OCI-LY7 (cell line): ENCODE measurements at regions not wholly inside any gene's neighbourhood (a gene's known extent, or its start where the extent isn't known, plus 50 kb on each side); places are given as distances from the start of the nearest gene placed in this dataset.

ENCODE experiments used
- BruUV-seq: library from RNA; stranded (reverse); fragments of 400-500 nt; replicated peaks from 2 replicates; lab custom pipeline; 2021; lab: Mats Ljungman, UMichigan
- CTCF ChIA-PET: fragments of 300-600 bp; sonication (Branson Sonifier 250); formaldehyde crosslinking; loops from one replicate; lab custom pipeline; 2022; ENCODE audit warnings: antibody characterized with exemption; ENCODE audit not compliant: unreplicated experiment; lab: Charles Lee
- POLR2A ChIA-PET: fragments of 300-600 bp; sonication (Branson Sonifier 250); formaldehyde crosslinking; loops from one replicate; lab custom pipeline; 2022; ENCODE audit warnings: antibody characterized with exemption; lab: Charles Lee
- DNase-seq: peaks from one replicate; pipeline ENCODE4 v3.0.0-alpha.2; 2015; ENCODE audit warnings: low spot score
- H2AFZ ChIP-seq: fragments of 200-600 bp; sonication (generic), shearing (Covaris generic); 2 replicates; pipeline ENCODE4 v1.6.1; 2014; ENCODE audit warnings: mild to moderate bottlenecking, antibody characterized with exemption, low read length, moderate library complexity
- H3K27ac ChIP-seq: fragments of 200-600 bp; sonication (generic); 2 replicates; pipeline ENCODE4 v1.5.1; 2014; ENCODE audit warnings: mixed run types, low read depth, mild to moderate bottlenecking, moderate library complexity, low read length, inconsistent platforms; ENCODE audit not compliant: poor library complexity, severe bottlenecking
- H3K36me3 ChIP-seq: fragments of 200-600 bp; sonication (generic); 2 replicates; pipeline ENCODE4 v1.6.1; 2014; ENCODE audit warnings: mild to moderate bottlenecking, antibody characterized with exemption, low read length, moderate library complexity, mixed read lengths; ENCODE audit not compliant: insufficient read depth
- H3K4me1 ChIP-seq: fragments of 200-600 bp; sonication (generic); 2 replicates; pipeline ENCODE4 v1.5.1; 2014; ENCODE audit warnings: mild to moderate bottlenecking, low read length; ENCODE audit not compliant: insufficient read depth, poor library complexity, severe bottlenecking
- H3K4me2 ChIP-seq: fragments of 200-600 bp; sonication (generic); 2 replicates; pipeline ENCODE4 v1.6.1; 2014; ENCODE audit warnings: mild to moderate bottlenecking, low read length
- H3K4me3 ChIP-seq: fragments of 200-600 bp; sonication (generic); 2 replicates; pipeline ENCODE4 v1.5.1; 2014; ENCODE audit warnings: mild to moderate bottlenecking, low read depth, low read length; ENCODE audit not compliant: poor library complexity, severe bottlenecking
- H3K79me2 ChIP-seq: fragments of 200-600 bp; sonication (generic); 2 replicates; pipeline ENCODE4 v1.6.1; 2016; ENCODE audit warnings: low read depth, mild to moderate bottlenecking, low read length, moderate library complexity, mixed read lengths; ENCODE audit not compliant: insufficient read depth
- H3K9me2 ChIP-seq: fragments of 200-600 bp; sonication (generic); 2 replicates; pipeline ENCODE4 v1.6.1; 2016; ENCODE audit warnings: mild to moderate bottlenecking, low read length, mixed read lengths; ENCODE audit not compliant: insufficient read depth
- H3K9me3 ChIP-seq: fragments of 200-600 bp; sonication (generic); 2 replicates; pipeline ENCODE4 v1.6.1; 2014; ENCODE audit warnings: mild to moderate bottlenecking, mixed run types, low read length, mixed read lengths
- H4K20me1 ChIP-seq: fragments of 200-600 bp; sonication (generic); 2 replicates; pipeline ENCODE4 v1.6.1; 2014; ENCODE audit warnings: mild to moderate bottlenecking, antibody characterized with exemption, low read length, moderate library complexity, mixed read lengths; ENCODE audit not compliant: insufficient read depth
- EZH2phosphoT487 ChIP-seq: fragments of 200-600 bp; sonication (generic); IDR thresholded peaks from 2 replicates; pipeline ENCODE4 v1.6.1; 2018; ENCODE audit warnings: low read depth, borderline replicate concordance, mild to moderate bottlenecking, mixed run types, antibody characterized with exemption, low read length, moderate library complexity, mixed read lengths
- intact Hi-C: fragments of 100-400 bp; cut with micrococcal nuclease; formaldehyde crosslinking; loops from one replicate; pipeline ENCODE4 v1.10.0; 2022; ENCODE audit not compliant: unreplicated experiment
- TF ChIP-seq, protein P1 (sequence below): fragments of 200-600 bp; sonication (generic); conservative IDR thresholded peaks from 2 replicates; pipeline ENCODE4 v1.5.1; 2014; ENCODE audit warnings: mild to moderate bottlenecking, antibody characterized with exemption, low read length, moderate library complexity, mixed read lengths

DNA sequence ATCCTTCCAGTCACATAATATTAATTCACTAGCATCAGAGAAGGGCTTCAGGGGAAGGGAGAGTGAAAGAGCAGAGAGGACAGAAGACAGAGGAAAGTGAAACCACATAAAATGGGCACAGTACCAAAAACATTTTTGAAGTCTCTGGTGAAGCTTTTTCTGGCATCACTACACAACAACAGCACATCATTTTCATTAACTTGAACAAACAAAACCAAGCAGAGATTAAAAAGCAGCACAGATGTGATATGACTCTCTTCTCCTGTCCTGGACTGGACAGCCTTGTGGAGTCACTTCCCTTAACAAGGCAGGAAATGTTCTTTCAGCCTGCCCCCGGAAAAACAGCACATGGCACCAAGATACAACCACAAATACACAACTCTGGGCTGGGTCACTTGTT, 112.0 kb downstream of the TSPAN8 start:
- no peak for DNase-seq
- BruUV-seq, result no TSS peak
- ChIA-PET POLR2A (no interaction called here), CTCF (no interaction called here)
- Histone ChIP-seq H3K9me3 (no peaks in the 10 kb centered on the region), H3K27ac (no peak overlapping the region), H3K4me1 (no peaks in the 10 kb centered on the region), H2AFZ (no peak overlapping the region), H3K36me3 (no peaks in the 10 kb centered on the region), H3K4me3 (no peak overlapping the region), H3K9me2 (no peaks in the 10 kb centered on the region), H3K79me2 (no peaks in the 10 kb centered on the region), H4K20me1 (no peaks in the 10 kb centered on the region), H3K4me2 (no peak overlapping the region)
- TF ChIP-seq EZH2phosphoT487, result no peak
- TF ChIP-seq, protein P1, sequence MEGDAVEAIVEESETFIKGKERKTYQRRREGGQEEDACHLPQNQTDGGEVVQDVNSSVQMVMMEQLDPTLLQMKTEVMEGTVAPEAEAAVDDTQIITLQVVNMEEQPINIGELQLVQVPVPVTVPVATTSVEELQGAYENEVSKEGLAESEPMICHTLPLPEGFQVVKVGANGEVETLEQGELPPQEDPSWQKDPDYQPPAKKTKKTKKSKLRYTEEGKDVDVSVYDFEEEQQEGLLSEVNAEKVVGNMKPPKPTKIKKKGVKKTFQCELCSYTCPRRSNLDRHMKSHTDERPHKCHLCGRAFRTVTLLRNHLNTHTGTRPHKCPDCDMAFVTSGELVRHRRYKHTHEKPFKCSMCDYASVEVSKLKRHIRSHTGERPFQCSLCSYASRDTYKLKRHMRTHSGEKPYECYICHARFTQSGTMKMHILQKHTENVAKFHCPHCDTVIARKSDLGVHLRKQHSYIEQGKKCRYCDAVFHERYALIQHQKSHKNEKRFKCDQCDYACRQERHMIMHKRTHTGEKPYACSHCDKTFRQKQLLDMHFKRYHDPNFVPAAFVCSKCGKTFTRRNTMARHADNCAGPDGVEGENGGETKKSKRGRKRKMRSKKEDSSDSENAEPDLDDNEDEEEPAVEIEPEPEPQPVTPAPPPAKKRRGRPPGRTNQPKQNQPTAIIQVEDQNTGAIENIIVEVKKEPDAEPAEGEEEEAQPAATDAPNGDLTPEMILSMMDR, result no peak
- intact Hi-C loops, result no loop called here

DNA sequence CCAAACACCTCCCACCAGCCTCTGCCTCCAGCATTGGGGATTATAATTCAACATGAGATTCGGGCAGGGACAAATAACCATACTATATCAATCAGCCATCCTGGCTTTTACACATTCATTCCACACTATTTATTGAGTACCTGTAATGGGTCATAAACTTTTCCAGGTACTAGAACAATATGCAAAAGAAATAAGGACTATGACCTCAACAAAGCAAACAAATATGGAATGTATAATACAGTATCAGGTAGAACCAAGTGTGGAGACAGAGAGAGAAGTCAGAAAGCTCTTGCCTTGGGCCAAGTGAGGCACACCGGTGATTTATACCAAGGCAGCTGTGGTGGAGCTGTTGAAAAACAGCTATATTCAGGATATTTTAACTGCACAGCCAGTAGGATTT, 116.3 kb downstream of the TSPAN8 start:
- no peaks in the 10 kb centered on the region for H4K20me1 ChIP-seq
- ChIA-PET CTCF (no interaction called here), POLR2A (no interaction called here)
- H3K9me2 ChIP-seq, result no peaks in the 10 kb centered on the region
- no peak for TF ChIP-seq EZH2phosphoT487
- TF ChIP-seq, protein P1, result no peak
- intact Hi-C loops, result no loop called here
- BruUV-seq, result no TSS peak
- DNase-seq, result no peak
- no peak overlapping the region for H3K27ac ChIP-seq
- H3K9me3 ChIP-seq, result no peaks in the 10 kb centered on the region
- no peaks in the 10 kb centered on the region for H3K79me2 ChIP-seq
- no peaks in the 10 kb centered on the region for H3K36me3 ChIP-seq
- H3K4me1 ChIP-seq, result no peaks in the 10 kb centered on the region
- no peak overlapping the region for H2AFZ ChIP-seq
- H3K4me2 ChIP-seq, result no peak overlapping the region
- no peak overlapping the region for H3K4me3 ChIP-seq

DNA sequence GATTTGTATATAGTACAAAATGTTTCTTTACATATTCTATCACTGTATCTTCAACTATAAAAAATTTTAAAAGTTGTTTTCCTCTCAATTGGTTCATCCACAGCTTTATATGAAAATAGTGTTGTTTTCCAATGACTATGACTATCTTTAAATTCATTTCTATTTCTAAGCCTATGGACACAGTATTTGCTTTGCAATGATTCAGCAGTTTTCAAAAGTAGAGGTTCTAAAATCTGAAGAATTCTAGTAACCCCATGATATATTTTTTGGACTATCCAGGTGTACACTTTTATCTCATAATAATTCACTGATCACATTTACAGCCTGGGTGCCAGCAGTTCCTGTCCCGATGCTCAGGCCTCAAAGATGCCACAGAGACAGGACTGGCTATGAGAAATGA, 118.4 kb upstream of the PTPRR start:
- H3K36me3 ChIP-seq, result no peaks in the 10 kb centered on the region
- no peak overlapping the region for H3K4me2 ChIP-seq
- H3K4me1 ChIP-seq, result no peaks in the 10 kb centered on the region
- POLR2A ChIA-PET, result no interaction called here
- H2AFZ ChIP-seq, result no peak overlapping the region
- CTCF ChIA-PET, result no interaction called here
- H3K9me2 ChIP-seq, result no peaks in the 10 kb centered on the region
- H3K4me3 ChIP-seq, result no peak overlapping the region
- no peaks in the 10 kb centered on the region for H3K9me3 ChIP-seq
- no peaks in the 10 kb centered on the region for H4K20me1 ChIP-seq
- TF ChIP-seq, protein P1, result no peak
- no peak for TF ChIP-seq EZH2phosphoT487
- DNase-seq, result no peak
- H3K27ac ChIP-seq, result no peak overlapping the region
- intact Hi-C loops, result no loop called here
- no peaks in the 10 kb centered on the region for H3K79me2 ChIP-seq
- BruUV-seq, result no TSS peak
